ENCODE measurements at regions not wholly inside any gene's neighbourhood (a gene's known extent, or its start where the extent isn't known, plus 50 kb on each side); places are given as distances from the start of the nearest gene placed in this dataset.
"Not testable (repeated sequence)": the region's sequence is repeated elsewhere in the genome, so short reads cannot be mapped to it uniquely, and the experiment has no call there.

GRCh38 chr5:86977190-86977589 is 290.5 kb upstream of the RASA1 start:
- no peak for DNase-seq (ENCODE audit: low read depth in 2 of 2)

DNA sequence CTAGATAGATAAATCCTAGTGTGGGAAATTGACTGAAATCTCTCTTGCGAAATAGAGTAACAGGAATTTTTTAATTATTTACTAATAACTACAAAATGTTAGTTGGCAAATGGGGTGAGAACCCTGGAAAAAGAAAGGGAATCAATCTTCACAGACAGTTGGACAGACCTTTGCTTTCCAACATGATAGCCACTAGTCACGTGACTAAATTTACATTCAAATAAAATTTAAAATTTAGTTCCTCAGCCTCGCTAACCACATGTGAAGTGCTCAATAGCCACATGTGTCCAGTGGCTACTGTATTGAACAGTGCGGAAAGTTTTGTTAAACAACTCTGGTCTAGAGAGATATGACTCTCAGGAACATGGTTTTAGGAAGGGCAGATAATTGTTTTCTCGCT is 289.9 kb upstream of the RASA1 start:
- DNase-seq (ENCODE audit: low read depth in 2 of 2) = no peak

- DNase-seq (ENCODE audit: low read depth in 2 of 2) = no peak
Measured at GRCh38 chr5:86979811-86980411, 287.8 kb upstream of the RASA1 start.

DNA sequence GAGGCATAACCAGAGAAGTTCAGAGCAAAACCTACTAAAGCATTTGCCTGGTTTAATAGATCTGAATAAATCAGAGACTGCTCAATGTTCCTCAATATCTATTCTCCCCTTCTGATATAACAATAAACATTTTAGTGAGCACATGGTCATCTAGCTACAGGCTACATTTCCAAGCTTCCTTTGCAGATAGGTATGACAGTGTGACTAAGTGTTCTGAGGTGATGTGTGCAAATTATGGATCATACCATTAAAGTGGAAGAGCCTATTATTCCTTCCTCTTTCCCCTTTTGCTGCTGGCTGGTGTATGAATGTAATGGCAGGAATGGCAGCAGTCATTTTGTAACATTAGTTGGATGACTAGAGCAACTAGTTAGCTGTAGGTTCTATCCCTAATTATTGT is 285.8 kb upstream of the RASA1 start:
- no peak for DNase-seq (ENCODE audit: low read depth in 2 of 2)

GRCh38 chr5:86983208-86983607 is 284.5 kb upstream of the RASA1 start:
- DNase-seq (ENCODE audit: low read depth in 2 of 2) = no peak

GRCh38 chr5:86986837-86987236 is 280.8 kb upstream of the RASA1 start:
- DNase-seq (ENCODE audit: low read depth in 2 of 2) = no peak

DNA sequence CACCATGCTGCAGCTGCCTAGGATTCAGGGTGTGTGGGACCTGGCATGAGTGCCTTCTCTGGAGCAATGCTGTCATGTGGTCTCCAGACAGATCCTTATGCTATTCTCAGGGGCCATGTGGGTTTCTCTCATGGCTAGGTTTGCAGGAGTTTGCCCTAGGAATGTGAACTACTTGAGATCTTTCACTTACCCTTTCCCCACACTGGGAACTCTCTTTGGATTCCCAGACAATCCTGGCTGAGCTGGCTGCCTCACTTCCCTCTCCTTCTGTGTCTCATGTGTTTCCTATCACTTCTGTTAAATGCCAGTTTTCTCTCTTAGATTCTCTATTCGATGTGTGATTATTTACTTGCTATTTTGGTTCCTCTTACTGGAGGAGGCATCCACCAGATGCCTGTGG is 270.2 kb upstream of the RASA1 start:
- DNase-seq (ENCODE audit: low read depth in 2 of 2) = no peak

DNA sequence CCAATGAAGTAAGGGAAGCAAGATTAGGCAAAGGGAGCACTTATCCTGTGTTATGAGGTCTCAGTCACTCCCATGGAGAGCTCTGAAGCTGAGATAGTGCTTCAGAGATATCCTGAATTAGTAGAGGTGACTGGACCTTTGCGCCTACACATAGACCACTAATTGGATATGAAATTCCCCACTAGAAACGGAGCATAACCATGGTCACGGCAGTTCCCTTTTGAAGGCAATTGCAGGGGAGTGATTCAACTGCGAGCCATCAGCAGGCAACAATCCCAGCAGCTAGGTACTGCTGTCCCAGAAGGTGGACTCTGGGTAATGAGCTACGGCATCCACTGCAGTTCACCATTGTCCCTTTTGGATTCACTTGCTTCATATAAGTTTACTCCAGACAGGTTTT is 267.7 kb upstream of the RASA1 start:
- DNase-seq (ENCODE audit: low read depth in 2 of 2) = no peak

DNA sequence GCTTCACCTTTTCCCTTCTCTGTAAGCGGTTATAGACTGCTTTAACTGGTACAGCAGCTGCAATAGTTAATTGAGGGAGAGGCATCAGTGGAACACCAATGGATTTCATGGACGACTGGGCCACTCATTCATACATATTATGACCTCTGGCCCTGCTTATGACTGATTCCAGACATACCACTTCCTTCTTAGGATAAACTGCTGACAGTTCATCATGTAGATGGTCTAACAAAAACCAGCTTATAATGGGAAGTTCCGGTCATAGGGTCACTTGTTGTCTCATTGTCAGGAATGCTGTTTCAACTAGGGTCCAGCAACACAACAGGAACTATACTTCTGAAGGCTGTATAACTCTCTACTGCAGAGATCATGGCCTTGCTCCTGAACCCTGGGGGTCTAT is 265.2 kb upstream of the RASA1 start:
- no peak for DNase-seq (ENCODE audit: low read depth in 2 of 2)

DNA sequence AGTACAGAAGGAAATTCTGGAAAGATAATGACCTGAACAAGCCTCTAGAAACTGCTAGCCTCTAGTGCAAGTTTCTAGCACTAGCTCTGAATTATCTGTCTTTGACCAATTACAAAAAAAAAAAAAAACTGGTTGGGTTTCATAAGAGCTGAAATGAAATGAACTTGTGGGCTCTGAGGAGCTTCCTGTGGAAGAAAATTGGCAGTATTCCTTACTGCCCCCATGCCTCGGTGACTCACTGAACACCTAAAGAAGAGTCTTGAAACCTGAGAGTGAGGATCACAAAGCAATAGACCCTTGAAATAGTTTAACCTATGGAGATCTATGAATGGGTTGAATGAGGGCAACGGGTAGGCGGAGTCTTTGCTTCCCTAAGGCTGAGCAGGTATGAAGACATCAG is 263.6 kb upstream of the RASA1 start:
- DNase-seq (ENCODE audit: low read depth in 2 of 2) = no peak

DNA sequence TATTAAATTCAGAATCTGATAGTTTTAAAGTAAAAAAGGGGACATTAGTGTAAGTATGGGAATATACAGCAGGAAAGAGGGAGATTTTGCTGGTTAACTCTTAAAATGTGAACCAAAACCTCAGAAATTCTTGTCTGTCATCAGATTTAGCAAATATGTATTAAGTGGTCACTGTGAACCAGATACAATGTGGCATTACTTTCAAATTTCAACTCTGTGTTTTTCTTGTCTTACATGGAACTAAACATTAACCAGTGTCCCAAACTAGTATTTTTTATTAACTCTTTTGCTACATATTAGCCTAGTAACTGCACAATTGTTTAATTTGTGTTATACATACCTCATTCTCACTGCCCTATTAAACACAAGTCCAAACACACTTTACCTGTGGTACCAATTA is 259.9 kb upstream of the RASA1 start:
- no peak for DNase-seq (ENCODE audit: low read depth in 2 of 2)

DNA sequence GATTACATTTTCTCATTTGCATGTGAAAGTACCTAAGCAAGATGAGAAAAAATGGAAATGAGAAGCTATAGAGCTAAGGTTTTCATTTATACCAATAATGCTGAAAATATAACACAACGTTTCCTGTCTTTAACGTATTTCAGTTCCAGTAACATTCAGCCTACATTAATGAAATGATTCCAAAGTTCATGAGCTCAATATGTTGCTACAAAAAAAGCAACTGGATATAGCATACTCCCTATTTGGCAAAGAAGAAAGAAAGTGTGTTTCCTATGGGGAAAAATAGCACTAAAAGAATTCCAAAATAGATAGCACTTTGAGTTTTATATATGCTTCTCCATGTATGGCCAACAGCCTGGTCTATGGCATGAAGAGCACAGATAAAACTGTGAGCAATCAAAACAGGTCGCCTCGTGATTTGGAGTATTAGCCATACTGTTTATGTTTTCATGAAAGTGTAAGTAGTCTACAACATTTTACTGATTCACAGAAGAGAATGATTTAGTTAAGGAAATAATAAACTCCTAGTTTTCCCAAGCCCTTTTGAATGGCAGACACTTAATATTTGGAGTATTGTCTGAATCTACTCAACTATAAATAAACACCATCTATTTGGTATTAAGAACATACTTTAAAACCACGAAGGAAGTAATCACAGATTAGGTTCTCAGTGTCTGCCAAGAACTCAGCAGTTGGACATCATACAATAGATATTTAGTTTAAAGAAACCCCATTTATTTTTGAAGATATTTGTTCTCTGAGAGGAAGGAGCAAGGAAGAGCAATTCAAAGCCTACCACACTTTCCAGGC is 258.7 kb upstream of the RASA1 start:
- DNase-seq (ENCODE audit: low read depth in 2 of 2) = no peak

DNA sequence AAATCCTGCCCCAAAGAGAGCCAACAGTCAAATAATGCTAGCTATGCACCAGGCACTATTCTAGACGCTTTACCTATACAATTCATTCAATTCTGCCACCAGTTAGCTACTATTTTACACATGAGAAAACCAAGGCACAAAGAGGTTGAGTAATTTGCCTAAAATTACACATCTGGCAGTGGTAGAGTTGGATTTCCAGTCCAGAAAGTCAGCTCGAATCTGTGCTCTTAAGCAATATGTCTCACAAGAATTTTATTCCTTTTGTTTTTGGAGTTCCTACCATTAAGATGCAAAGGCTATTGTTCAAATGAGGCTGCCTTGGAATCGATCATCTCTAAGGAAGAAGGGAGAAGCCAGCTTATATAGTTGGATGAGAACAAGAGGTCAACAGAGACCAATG is 256.9 kb upstream of the RASA1 start:
- no peak for DNase-seq (ENCODE audit: low read depth in 2 of 2)

DNA sequence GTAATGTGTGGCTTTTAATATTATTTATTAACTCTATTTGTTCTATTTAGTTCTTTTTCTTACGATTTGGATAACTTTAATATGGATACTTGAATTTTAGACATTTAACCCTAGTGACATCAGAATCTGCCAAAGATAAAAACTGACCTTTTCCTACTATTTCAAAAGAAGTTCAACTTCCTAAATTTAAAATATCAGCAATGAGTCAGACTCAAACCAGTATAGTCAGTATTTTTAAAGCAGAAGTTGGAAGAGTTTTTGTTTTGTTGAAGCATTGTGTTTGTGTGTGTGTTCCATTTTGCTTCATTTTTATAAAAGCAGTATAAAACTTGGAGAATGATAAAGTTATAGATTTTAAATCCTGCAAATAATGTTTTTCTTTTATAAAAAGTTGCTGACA is 251.8 kb upstream of the RASA1 start:
- no peak for DNase-seq (ENCODE audit: low read depth in 2 of 2)

DNA sequence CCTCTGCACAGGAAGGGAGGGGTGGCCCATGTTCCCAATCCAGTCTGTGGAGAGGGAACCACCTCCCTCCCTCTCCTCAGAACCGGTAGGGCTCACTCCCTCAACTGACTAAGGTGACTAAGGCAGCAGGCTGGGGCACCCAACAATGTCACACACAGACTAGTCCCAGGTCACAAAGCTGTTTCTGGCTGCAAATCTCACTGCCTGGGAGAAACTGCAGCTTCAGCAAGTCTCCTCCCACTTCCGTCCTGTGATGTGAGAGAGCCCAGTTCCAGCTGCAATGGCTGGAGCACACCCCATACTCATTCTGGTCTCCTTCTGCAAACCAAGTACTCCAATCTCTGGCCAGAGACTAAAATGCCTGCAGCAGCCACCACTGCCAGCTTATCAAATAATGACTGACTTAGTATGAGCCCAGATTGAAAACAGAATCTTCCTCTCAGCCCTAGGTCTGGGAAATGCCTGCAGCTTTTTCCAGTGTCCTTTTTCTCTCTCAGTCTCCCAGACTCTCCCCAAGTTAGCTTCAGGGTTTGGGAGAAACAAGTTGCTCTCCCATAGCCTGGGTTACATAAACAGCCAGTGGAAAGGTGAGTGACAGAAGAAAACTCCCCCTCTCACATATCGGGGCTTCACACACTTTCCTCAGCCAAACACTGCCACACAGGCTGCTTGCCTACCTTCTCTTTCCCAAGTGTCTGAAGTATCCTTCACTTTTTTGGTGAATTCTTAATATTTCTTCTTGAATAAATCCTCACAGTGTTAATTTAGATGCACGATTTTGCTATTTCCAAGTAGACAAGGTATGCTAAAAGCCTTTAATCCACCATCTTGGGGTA is 247.4 kb upstream of the RASA1 start:
- DNase-seq (ENCODE audit: low read depth in 2 of 2) = no peak

GRCh38 chr5:87022415-87022814 is 245.3 kb upstream of the RASA1 start:
- DNase-seq (ENCODE audit: low read depth in 2 of 2) = no peak

DNA sequence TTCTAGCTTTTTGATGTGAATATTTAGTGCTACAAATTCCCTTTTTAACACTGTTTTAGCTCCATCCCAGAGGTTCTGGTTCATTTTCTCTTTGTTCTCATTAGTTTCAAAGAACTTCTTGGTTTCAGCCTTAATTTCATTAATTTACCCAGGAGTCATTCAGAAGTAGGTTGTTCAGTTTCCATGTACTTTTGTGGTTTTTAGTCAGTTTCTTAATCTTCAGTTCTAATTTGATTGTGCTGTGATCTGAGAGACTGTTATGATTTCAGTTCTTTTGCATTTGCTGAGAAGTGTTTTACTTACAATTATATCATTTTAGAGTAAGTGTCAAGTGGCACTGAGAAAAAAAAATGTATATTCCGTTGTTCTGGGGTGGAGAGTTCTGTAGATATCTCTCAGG is 240.1 kb upstream of the RASA1 start:
- DNase-seq (ENCODE audit: low read depth in 2 of 2) = no peak

- DNase-seq (ENCODE audit: low read depth in 2 of 2) = no peak
Measured at GRCh38 chr5:87029951-87030350, 237.7 kb upstream of the RASA1 start.

DNA sequence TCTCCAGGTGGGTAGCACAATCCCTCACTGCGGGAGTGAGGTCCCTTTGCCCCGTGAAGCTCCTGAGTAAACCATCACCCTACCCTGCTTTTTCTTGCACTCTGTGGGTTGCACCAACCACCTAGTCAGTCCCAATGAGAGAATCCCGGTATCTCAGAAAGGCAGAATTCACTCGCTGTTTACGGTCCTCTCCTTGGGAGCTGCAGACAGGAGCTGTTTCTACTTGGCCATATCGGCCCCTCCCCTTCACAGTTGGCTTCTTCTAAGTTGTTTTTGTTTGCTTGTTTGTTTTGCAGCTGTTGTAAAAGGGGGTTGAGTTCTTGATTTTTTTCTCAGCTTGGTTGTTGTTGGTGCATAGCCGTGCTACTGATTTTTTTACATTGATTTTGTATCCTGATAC is 237.0 kb upstream of the RASA1 start:
- no peak for DNase-seq (ENCODE audit: low read depth in 2 of 2)

DNA sequence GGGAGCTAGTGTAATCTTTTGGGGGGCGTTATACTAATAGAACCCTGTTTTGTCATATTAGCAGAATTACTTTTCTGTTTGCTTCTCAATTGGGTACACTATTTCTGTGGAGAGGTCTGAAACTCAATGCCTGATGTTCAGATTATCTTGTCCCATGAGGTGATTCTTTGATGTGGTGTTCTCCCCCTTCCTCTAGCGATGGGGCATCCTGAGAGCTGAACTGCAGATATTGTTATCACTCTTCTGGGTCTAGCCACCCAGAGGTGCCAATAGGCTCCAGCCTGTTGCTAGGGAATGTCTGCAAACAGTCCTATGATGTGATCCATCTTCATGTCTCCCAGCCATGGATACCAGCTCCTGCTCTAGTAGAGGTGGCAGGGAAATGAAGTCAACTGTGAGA is 233.1 kb upstream of the RASA1 start:
- no peak for DNase-seq (ENCODE audit: low read depth in 2 of 2)

DNA sequence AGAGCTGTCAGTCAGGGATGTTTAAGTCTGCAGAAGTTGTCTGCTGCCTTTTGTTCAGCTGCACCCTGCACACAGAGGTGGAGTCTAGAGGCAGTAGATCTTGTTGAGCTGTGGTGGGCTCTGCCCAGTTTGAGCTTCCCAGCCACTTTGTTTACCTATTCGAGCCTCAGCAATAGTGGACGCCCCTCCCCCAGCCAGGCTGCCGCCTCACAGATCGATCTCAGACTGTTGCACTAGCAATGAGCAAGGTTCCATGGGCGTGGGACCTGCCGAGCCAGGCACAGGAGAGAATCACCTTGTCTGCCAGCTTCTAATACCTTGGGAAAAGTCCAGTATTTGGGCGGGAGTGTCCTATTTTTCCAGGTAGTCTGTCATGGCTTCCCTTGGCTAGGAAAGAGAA is 225.1 kb upstream of the RASA1 start:
- DNase-seq (ENCODE audit: low read depth in 2 of 2) = no peak

DNA sequence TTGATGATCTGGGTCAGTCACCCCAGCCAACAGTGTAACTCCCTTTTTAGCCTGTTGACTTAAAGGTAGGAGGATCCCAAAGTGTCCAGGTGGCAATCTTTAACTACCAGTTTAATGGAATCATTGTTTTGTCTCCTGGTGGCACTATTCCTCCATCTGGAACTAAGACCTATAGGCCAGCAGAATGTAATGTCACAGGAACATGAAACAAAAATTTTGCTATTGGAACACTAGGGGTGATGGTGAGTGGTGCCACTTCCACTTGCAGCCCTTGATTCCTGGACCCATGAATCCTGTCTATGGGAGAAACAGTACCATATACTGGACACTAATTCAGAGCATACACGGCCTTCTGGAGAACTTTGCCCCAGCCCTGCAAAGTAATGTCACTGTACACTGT is 219.5 kb upstream of the RASA1 start:
- no peak for DNase-seq (ENCODE audit: low read depth in 2 of 2)

DNA sequence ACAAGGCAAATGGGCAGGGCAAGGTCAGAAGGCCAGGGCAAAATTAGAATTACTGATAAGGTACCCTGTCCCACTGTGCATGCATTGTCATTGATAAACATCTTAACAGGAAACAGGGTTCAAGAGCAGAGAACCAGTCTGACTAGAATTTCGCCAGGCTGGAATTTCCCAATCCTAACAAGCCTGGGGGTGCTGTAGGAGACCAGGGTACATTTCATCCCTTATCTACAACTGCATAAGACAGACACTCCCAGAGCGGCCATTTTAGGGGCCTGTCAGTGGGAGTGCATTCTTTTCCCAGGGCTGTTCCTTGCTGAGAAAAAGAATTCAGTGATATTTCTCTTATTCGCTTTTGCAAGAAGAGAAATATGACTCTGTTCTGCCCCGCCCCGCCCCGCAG is 218.7 kb upstream of the RASA1 start:
- not testable (repeated sequence) for DNase-seq (ENCODE audit: low read depth in 2 of 2)

Data from stimulated activated CD8-positive, alpha-beta memory T cell treated with anti-CD3 and anti-CD28 coated beads, Interleukin-7, amount 100 ng/mL, for 1 hour (primary cell).